Activated CD8-positive, alpha-beta T cell treated with anti-CD3 and anti-CD28 coated beads, Interleukin-2, amount 10 ng/mL, durations not matched to agents 7 days and 5 days (primary cell): ENCODE measurements at regions not wholly inside any gene's neighbourhood (a gene's known extent, or its start where the extent isn't known, plus 50 kb on each side); places are given as distances from the start of the nearest gene placed in this dataset.
"Not testable (repeated sequence)": the region's sequence is repeated elsewhere in the genome, so short reads cannot be mapped to it uniquely, and the experiment has no call there.

Experiments used
- ATAC-seq: fragments of 150-1000 bp; cut with Tn5 transposase; one replicate; pipeline ENCODE4 v1.10.0; 2021; ENCODE audit warnings: moderate library complexity
- CTCF ChIA-PET: fragments of 350-600 bp; sonication (Branson Sonifier 250); formaldehyde crosslinking; loops from one replicate; lab custom pipeline; 2021; ENCODE audit warnings: antibody characterized with exemption; lab: Charles Lee
- POLR2A ChIA-PET: fragments of 350-600 bp; sonication (Branson Sonifier 250); formaldehyde crosslinking; loops from one replicate; lab custom pipeline; 2021; ENCODE audit warnings: antibody characterized with exemption; lab: Charles Lee
- DNase-seq: peaks from one replicate; pipeline ENCODE4 v3.0.0-alpha.2; 2020
- H3K27ac Mint-ChIP-seq: one replicate; pipeline ENCODE4 v1.8.0; 2021; ENCODE audit warnings: mild to moderate bottlenecking, mixed read lengths
- H3K27me3 Mint-ChIP-seq: one replicate; pipeline ENCODE4 v1.8.0; 2021; ENCODE audit warnings: low read depth, mixed read lengths
- H3K36me3 Mint-ChIP-seq: one replicate; pipeline ENCODE4 v1.8.0; 2021; ENCODE audit warnings: low read depth, mixed read lengths
- H3K4me1 Mint-ChIP-seq: one replicate; pipeline ENCODE4 v1.8.0; 2021; ENCODE audit warnings: low read depth, mixed read lengths
- H3K4me3 Mint-ChIP-seq: one replicate; pipeline ENCODE4 v1.8.0; 2021; ENCODE audit warnings: mild to moderate bottlenecking, mixed read lengths
- H3K9me3 Mint-ChIP-seq: one replicate; pipeline ENCODE4 v1.8.0; 2022; ENCODE audit warnings: mixed read lengths; ENCODE audit not compliant: insufficient read depth

DNA sequence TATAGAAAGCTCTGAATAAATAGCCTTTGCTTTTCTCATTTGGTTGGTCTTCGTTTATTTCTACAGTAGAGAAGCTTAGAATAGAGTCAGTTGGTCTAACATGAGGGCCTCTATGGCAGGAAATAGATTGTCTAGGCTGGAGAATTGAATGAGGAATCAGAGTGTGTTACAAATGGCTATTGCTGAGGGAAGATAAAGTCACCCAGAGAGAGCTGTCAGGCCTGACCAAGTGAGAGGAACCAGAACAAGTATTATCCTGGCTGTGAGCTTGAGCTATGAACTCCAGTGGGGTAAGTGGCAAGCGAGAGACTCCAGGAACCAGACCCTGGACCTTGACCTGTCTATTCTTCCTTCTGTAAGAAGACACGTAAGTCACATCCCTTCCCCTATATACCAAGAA lies 353.1 kb downstream of the CD83 start:
- ChIA-PET CTCF (interaction anchor here (1.0 to 1.6 kb wide), 3 partner anchors 20 to 153 kb away, joined by 3 to 4 read pairs (median 3); no protein-coding TSS in a partner anchor), POLR2A (interaction anchor here (1.6 kb wide), 1 partner anchor 166 kb away, joined by 4 read pairs; no protein-coding TSS in a partner anchor)
- Mint-ChIP-seq H3K27me3 (peaks cover 5% of the 10 kb centered on the region), H3K4me3 (no peak overlapping the region), H3K4me1 (no peaks in the 10 kb centered on the region), H3K27ac (no peak overlapping the region), H3K9me3 (peaks cover 17% of the 10 kb centered on the region), H3K36me3 (peaks cover 14% of the 10 kb centered on the region)
- DNase-seq (no peak), ATAC-seq (no peak)

DNA sequence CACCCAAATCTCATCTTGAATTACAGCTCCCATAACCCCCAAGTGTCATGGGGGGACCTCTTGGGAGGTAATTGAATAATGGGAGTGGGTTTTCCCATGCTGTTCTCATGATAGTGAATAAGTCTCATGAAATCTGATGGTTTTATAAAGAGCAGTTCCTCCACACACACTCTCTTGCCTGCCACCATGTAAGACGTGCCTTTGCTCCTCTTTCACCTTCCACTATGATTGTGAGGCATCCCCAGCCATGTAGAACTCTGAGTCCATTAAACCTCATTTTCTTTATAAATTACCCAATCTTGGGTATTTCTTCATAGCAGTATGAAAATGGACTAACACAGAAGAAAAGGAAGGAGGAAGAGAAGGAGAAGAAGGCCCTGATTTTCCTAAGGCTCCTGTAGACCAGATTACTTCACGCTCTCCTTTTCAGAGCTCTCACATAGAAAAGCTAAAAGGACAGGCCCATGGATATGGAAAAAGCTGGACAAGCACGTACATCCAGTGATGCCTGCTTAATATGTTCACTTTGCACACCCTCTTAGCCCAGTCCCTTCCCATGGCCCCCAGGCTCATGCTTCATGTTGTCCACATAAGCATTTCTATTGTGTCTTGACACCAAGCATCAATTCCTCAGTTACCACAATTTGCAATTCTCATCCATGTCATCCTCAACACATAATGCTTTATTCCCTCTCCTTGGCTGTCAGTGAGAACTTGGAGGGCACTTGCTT lies 354.8 kb downstream of the CD83 start:
- no peak overlapping the region for H3K4me3 Mint-ChIP-seq
- ATAC-seq = no peak
- H3K9me3 Mint-ChIP-seq = peaks cover 15% of the 10 kb centered on the region
- CTCF ChIA-PET = interaction anchor here (1.5 kb wide), 1 partner anchor 155 kb away, joined by 4 read pairs; no protein-coding TSS in a partner anchor
- POLR2A ChIA-PET = no interaction called here
- no peak for DNase-seq
- H3K4me1 Mint-ChIP-seq = no peaks in the 10 kb centered on the region
- peaks cover 10% of the 10 kb centered on the region for H3K36me3 Mint-ChIP-seq
- no peak overlapping the region for H3K27ac Mint-ChIP-seq
- no peaks in the 10 kb centered on the region for H3K27me3 Mint-ChIP-seq

DNA sequence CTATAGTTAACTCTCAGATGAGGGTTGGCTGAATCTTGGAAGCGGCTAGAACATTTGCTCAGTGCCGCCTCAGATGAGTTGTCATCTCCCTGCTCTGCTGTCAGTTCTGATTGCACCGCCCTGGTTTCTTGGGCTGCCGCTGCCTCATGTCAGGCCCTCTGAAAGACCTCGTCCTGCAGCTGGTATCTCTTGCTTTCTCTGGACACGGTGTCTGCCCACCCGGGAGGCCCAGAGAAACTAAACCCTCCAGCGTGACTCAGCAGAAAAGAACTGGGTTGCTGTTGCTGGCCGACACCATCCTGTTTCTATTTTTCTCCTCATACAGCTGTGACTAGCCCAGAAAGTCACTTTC lies 355.4 kb downstream of the CD83 start:
- H3K27me3 Mint-ChIP-seq = no peaks in the 10 kb centered on the region
- POLR2A ChIA-PET = interaction anchor here (0.6 kb wide), 1 partner anchor 268 kb away, joined by 6 read pairs; no protein-coding TSS in a partner anchor
- no peak for ATAC-seq
- H3K27ac Mint-ChIP-seq = no peak overlapping the region
- no peak for DNase-seq
- H3K36me3 Mint-ChIP-seq = peaks cover 10% of the 10 kb centered on the region
- H3K4me1 Mint-ChIP-seq = no peaks in the 10 kb centered on the region
- H3K9me3 Mint-ChIP-seq = peaks cover 15% of the 10 kb centered on the region
- CTCF ChIA-PET = no interaction called here
- H3K4me3 Mint-ChIP-seq = no peak overlapping the region

- Mint-ChIP-seq H3K9me3 (peaks cover 7% of the 10 kb centered on the region), H3K4me1 (no peaks in the 10 kb centered on the region), H3K27me3 (no peaks in the 10 kb centered on the region), H3K27ac (no peak overlapping the region), H3K36me3 (peaks cover 2% of the 10 kb centered on the region), H3K4me3 (no peak overlapping the region)
- POLR2A ChIA-PET = no interaction called here
- ATAC-seq = no peak
- DNase-seq = no peak
- CTCF ChIA-PET = no interaction called here
Measured at GRCh38 chr6:14474816-14475215, 357.2 kb downstream of the CD83 start.

DNA sequence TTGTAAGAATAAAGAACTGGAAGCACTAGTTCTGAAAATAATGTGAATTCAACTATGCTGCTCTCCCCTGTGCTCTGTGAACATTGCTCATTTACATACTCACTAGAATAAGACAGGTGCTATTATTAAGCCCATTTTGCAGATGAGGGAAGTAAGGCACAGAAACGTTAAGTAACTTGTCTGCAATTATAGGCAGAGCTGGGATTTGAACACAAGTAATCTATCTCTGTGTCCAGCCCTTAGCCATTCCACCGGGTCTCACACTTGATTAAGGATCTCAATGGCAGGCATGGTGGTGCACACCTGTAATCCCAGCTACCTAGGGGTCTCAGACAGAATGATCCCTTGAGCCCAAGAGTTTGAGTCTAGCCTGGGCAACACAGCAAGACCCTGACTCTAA lies 357.7 kb downstream of the CD83 start:
- no peak for ATAC-seq
- CTCF ChIA-PET = no interaction called here
- H3K27ac Mint-ChIP-seq = no peak overlapping the region

GRCh38 chr6:14476793-14477531 lies 359.4 kb downstream of the CD83 start:
- Mint-ChIP-seq H3K9me3 (peaks cover 3% of the 10 kb centered on the region), H3K4me3 (no peak overlapping the region), H3K27me3 (no peaks in the 10 kb centered on the region), H3K27ac (no peak overlapping the region), H3K4me1 (no peaks in the 10 kb centered on the region), H3K36me3 (no peaks in the 10 kb centered on the region)
- DNase-seq (no peak), ATAC-seq (no peak)
- ChIA-PET CTCF (interaction anchor here (1.2 kb wide), 1 partner anchor 12 kb away, joined by 3 read pairs; no protein-coding TSS in a partner anchor), POLR2A (no interaction called here)

More for the DNA sequence above, 357.7 kb downstream of the CD83 start:
- Mint-ChIP-seq H3K4me3 (no peak overlapping the region), H3K9me3 (peaks cover 5% of the 10 kb centered on the region), H3K36me3 (no peaks in the 10 kb centered on the region), H3K27me3 (no peaks in the 10 kb centered on the region), H3K4me1 (no peaks in the 10 kb centered on the region)
- POLR2A ChIA-PET = no interaction called here
- no peak for DNase-seq

GRCh38 chr6:14477559-14477958 lies 360.0 kb downstream of the CD83 start:
- Mint-ChIP-seq H3K36me3 (no peaks in the 10 kb centered on the region), H3K4me3 (no peak overlapping the region), H3K9me3 (peaks cover 3% of the 10 kb centered on the region), H3K27ac (no peak overlapping the region), H3K4me1 (no peaks in the 10 kb centered on the region), H3K27me3 (peaks cover under 1% of the 10 kb centered on the region)
- ChIA-PET CTCF (interaction anchor here (1.2 kb wide), 1 partner anchor 13 kb away, joined by 3 read pairs; no protein-coding TSS in a partner anchor), POLR2A (no interaction called here)
- DNase-seq (no peak), ATAC-seq (no peak)

GRCh38 chr6:14478381-14479225 lies 361.0 kb downstream of the CD83 start:
- no peaks in the 10 kb centered on the region for H3K36me3 Mint-ChIP-seq
- no peak overlapping the region for H3K27ac Mint-ChIP-seq
- H3K4me1 Mint-ChIP-seq = no peaks in the 10 kb centered on the region
- H3K27me3 Mint-ChIP-seq = peaks cover 2% of the 10 kb centered on the region
- POLR2A ChIA-PET = no interaction called here
- ATAC-seq = no peak
- no peak for DNase-seq
- H3K4me3 Mint-ChIP-seq = no peak overlapping the region
- CTCF ChIA-PET = no interaction called here
- H3K9me3 Mint-ChIP-seq = peaks cover 6% of the 10 kb centered on the region

- ATAC-seq, H3K9me3 Mint-ChIP-seq, CTCF ChIA-PET, H3K36me3 Mint-ChIP-seq, H3K4me3 Mint-ChIP-seq, H3K27me3 Mint-ChIP-seq, DNase-seq, H3K4me1 Mint-ChIP-seq, POLR2A ChIA-PET, H3K27ac Mint-ChIP-seq: not testable (repeated sequence)
Measured at GRCh38 chr6:14481946-14482345, 364.4 kb downstream of the CD83 start.

DNA sequence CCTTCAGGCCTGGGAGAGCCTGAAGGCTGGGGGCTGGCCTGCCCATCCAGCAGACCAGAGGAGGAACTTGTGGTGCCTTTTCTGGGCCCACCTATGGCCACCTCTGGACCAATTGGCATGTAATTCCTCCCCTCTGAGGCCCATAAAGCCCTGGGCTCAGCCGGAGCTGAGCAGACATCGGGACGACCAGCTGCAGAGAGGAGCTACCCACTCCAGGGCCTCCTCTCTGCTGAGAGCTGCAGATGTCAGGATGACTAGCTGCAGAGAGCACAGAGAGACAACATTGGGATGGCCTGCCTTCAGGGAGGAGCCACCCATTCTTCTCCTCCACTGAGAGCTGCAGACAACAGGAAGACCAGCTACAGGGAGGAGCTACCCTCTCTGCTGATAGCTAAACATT lies 370.1 kb downstream of the CD83 start:
- H3K9me3 Mint-ChIP-seq = peaks cover 2% of the 10 kb centered on the region
- no peaks in the 10 kb centered on the region for H3K4me1 Mint-ChIP-seq
- DNase-seq (no peak), ATAC-seq (no peak)
- H3K36me3 Mint-ChIP-seq = no peaks in the 10 kb centered on the region
- CTCF ChIA-PET = no interaction called here
- H3K27me3 Mint-ChIP-seq = peaks cover 3% of the 10 kb centered on the region
- no peak overlapping the region for H3K4me3 Mint-ChIP-seq
- POLR2A ChIA-PET = no interaction called here
- H3K27ac Mint-ChIP-seq = no peak overlapping the region

DNA sequence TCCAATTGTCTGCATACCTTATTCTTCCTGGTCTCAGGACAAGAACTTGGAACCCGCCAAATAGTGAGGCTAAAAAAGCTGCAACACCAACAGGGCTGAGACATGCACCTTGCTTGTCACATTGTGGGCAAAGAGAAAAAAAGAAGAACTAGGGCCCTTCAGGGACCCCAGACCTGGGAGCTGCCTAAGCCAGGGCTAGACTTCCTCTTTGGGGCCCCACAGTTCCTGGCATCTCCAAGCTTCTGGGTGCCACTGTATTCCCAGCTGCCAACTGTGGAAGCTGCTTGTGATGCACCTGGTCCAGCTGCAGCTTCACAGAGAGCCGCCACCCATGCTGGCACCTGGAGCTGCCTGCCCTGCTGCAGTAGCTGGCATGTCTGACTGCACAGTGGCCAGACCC lies 370.6 kb downstream of the CD83 start:
- no peak for DNase-seq
- no peak overlapping the region for H3K27ac Mint-ChIP-seq
- no peaks in the 10 kb centered on the region for H3K36me3 Mint-ChIP-seq
- ChIA-PET POLR2A (no interaction called here), CTCF (no interaction called here)
- ATAC-seq = no peak
- no peaks in the 10 kb centered on the region for H3K4me1 Mint-ChIP-seq
- no peaks in the 10 kb centered on the region for H3K9me3 Mint-ChIP-seq
- H3K27me3 Mint-ChIP-seq = peaks cover 4% of the 10 kb centered on the region
- H3K4me3 Mint-ChIP-seq = no peak overlapping the region
